H1 (cell line): ENCODE measurements at regions not wholly inside any gene's neighbourhood (a gene's known extent, or its start where the extent isn't known, plus 50 kb on each side); places are given as distances from the start of the nearest gene placed in this dataset.

Experiments used
- CTCF ChIA-PET: fragments of 300-600 bp; sonication (Branson Sonifier 250); formaldehyde crosslinking; loops from one replicate; lab custom pipeline; 2021; ENCODE audit not compliant: partially characterized antibody; lab: Charles Lee
- POLR2A ChIA-PET: fragments of 300-600 bp; sonication (Branson Sonifier 250); formaldehyde crosslinking; loops from one replicate; lab custom pipeline; 2021; ENCODE audit warnings: inconsistent platforms; ENCODE audit not compliant: partially characterized antibody; lab: Charles Lee
- DNase-seq, 2 experiments: peaks; one replicate each; pipeline versions ENCODE4 v3.0.0 to v3.0.0-alpha.2; 2010 to 2022; ENCODE audit warnings: low spot score in 2 of 2, low read depth in 1 of 2, mixed read lengths in 1 of 2
- FAIRE-seq: peaks from 2 replicates; lab custom pipeline; 2011; peaks lifted over from hg19 to GRCh38; lab: Jason Lieb, UNC
- H2AFZ ChIP-seq: 2 replicates; pipeline ENCODE4 v1.8.1; 2012; ENCODE audit warnings: low read length, inconsistent platforms
- H2AK5ac ChIP-seq: 2 replicates; pipeline ENCODE4 v1.6.1; 2013; ENCODE audit warnings: low read depth, low read length
- H2BK120ac ChIP-seq: replicated peaks from 2 replicates; pipeline ENCODE3; 2013; ENCODE audit warnings: low read depth, low read length, inconsistent platforms
- H2BK12ac ChIP-seq: 2 replicates; pipeline ENCODE4 v1.6.1; 2013; ENCODE audit warnings: low read depth, low read length
- H2BK15ac ChIP-seq: 2 replicates; pipeline ENCODE4 v1.6.1; 2013; ENCODE audit warnings: low read length
- H2BK20ac ChIP-seq: 2 replicates; pipeline ENCODE4 v1.6.1; 2013; ENCODE audit warnings: low read length
- H2BK5ac ChIP-seq: 2 replicates; pipeline ENCODE4 v1.6.1; 2013; ENCODE audit warnings: low read depth, low read length
- H3K14ac ChIP-seq: 2 replicates; pipeline ENCODE4 v1.6.1; 2013; ENCODE audit warnings: inconsistent platforms; ENCODE audit not compliant: insufficient read length
- H3K18ac ChIP-seq: 2 replicates; pipeline ENCODE4 v1.6.1; 2013; ENCODE audit warnings: low read length; ENCODE audit errors: extremely low read depth
- H3K23ac ChIP-seq: 2 replicates; pipeline ENCODE4 v1.6.1; 2013; ENCODE audit warnings: inconsistent platforms; ENCODE audit not compliant: insufficient read length
- H3K23me2 ChIP-seq: 2 replicates; pipeline ENCODE4 v1.6.1; 2013; ENCODE audit warnings: low read depth, low read length
- H3K27ac ChIP-seq: 2 replicates; pipeline ENCODE4 v1.6.1; 2011; ENCODE audit warnings: low read depth, low read length, inconsistent platforms
- H3K27me3 ChIP-seq, 4 experiments: replicated peaks in 1 of 4; 1 replicate in 1 of 4; 2 replicates in 3 of 4; pipeline versions ENCODE4 v1.6.1 to v1.8.1; 2011 to 2013; ENCODE audit warnings: low read length in 3 of 4, mild to moderate bottlenecking in 3 of 4, inconsistent platforms in 2 of 4, mixed read lengths in 2 of 4, moderate library complexity in 1 of 4; ENCODE audit not compliant: control insufficient read depth in 3 of 4, insufficient read depth in 3 of 4; ENCODE audit errors: extremely low read depth in 1 of 4
- H3K36me3 ChIP-seq, 4 experiments: 2 replicates each; pipeline versions ENCODE4 v1.6.1 to v1.8.1; 2011 to 2013; ENCODE audit warnings: mild to moderate bottlenecking in 4 of 4, low read length in 3 of 4, moderate library complexity in 2 of 4, control low read depth in 1 of 4, inconsistent platforms in 1 of 4; ENCODE audit not compliant: insufficient read depth in 4 of 4, control insufficient read depth in 2 of 4
- H3K4ac ChIP-seq: replicated peaks from 2 replicates; pipeline ENCODE3; 2013; ENCODE audit warnings: low read length, low read depth, mixed read lengths, inconsistent platforms; ENCODE audit not compliant: insufficient read length
- H3K4me1 ChIP-seq, 4 experiments: replicated peaks in 1 of 4; 1 replicate in 1 of 4; 2 replicates in 3 of 4; pipeline versions ENCODE4 v1.6.1 to v1.8.1; 2011 to 2013; ENCODE audit warnings: low read length in 3 of 4, inconsistent platforms in 2 of 4, mixed read lengths in 1 of 4; ENCODE audit not compliant: insufficient read depth in 4 of 4, control insufficient read depth in 3 of 4
- H3K4me2 ChIP-seq, 2 experiments: 2 replicates each; pipeline versions ENCODE4 v1.6.1 to v1.8.1; 2011 to 2013; ENCODE audit warnings: low read depth in 2 of 2, low read length in 2 of 2, control low read depth in 1 of 2, inconsistent platforms in 1 of 2, mild to moderate bottlenecking in 1 of 2; ENCODE audit not compliant: insufficient read depth in 1 of 2
- H3K4me3 ChIP-seq, 4 experiments: fragments of 200-600, 300-600 bp in 1 of 4; sonication (generic), shearing (Covaris generic), sonication (Bioruptor Twin) in 1 of 4; 2 replicates each; pipeline versions ENCODE4 v1.5.1 to v1.8.1; 2011 to 2016; ENCODE audit warnings: low read length in 4 of 4, low read depth in 3 of 4, control low read depth in 2 of 4, inconsistent platforms in 2 of 4, mild to moderate bottlenecking in 2 of 4, mixed read lengths in 1 of 4, moderate library complexity in 1 of 4; ENCODE audit not compliant: insufficient read depth in 2 of 4; ENCODE audit errors: extremely low read depth in 1 of 4
- H3K56ac ChIP-seq: replicated peaks from 2 replicates; pipeline ENCODE3; 2013; ENCODE audit warnings: low read depth, mild to moderate bottlenecking, mixed read lengths, low read length, inconsistent platforms; ENCODE audit not compliant: insufficient read length
- H3K79me1 ChIP-seq: 2 replicates; pipeline ENCODE4 v1.6.1; 2013; ENCODE audit warnings: low read depth, low read length, control low read depth
- H3K79me2 ChIP-seq, 2 experiments: 2 replicates each; pipeline versions ENCODE4 v1.6.1 to v1.8.1; 2012 to 2013; ENCODE audit warnings: low read length in 2 of 2, mild to moderate bottlenecking in 2 of 2, inconsistent platforms in 1 of 2; ENCODE audit not compliant: insufficient read depth in 2 of 2, control insufficient read depth in 1 of 2
- H3K9ac ChIP-seq, 4 experiments: replicated peaks in 1 of 4; 1 replicate in 1 of 4; 2 replicates in 3 of 4; pipeline versions ENCODE4 v1.6.1 to v1.8.1; 2011 to 2013; ENCODE audit warnings: low read depth in 3 of 4, low read length in 3 of 4, control low read depth in 2 of 4, mild to moderate bottlenecking in 2 of 4, moderate library complexity in 2 of 4, inconsistent platforms in 1 of 4; ENCODE audit errors: extremely low read depth in 1 of 4
- H3K9me3 ChIP-seq, 2 experiments: 2 replicates each; pipeline versions ENCODE4 v1.6.1 to v1.8.1; 2012 to 2013; ENCODE audit warnings: mild to moderate bottlenecking in 2 of 2, moderate library complexity in 2 of 2, control low read depth in 1 of 2, inconsistent platforms in 1 of 2, low read depth in 1 of 2, low read length in 1 of 2, mixed read lengths in 1 of 2; ENCODE audit not compliant: insufficient read depth in 2 of 2
- H4K20me1 ChIP-seq, 2 experiments: replicated peaks in 1 of 2; 2 replicates each; pipeline versions ENCODE3 to v1.8.1; 2011 to 2013; ENCODE audit warnings: inconsistent platforms in 2 of 2, low read length in 2 of 2, mild to moderate bottlenecking in 1 of 2; ENCODE audit not compliant: insufficient read depth in 2 of 2, control insufficient read depth in 1 of 2
- H4K5ac ChIP-seq: 2 replicates; pipeline ENCODE4 v1.6.1; 2013; ENCODE audit warnings: low read length, low read depth, mixed read lengths, inconsistent platforms; ENCODE audit not compliant: insufficient read length
- H4K8ac ChIP-seq: 2 replicates; pipeline ENCODE4 v1.8.0; 2013; ENCODE audit warnings: mild to moderate bottlenecking, moderate library complexity, low read length, inconsistent platforms; ENCODE audit not compliant: insufficient read depth; ENCODE audit errors: extremely low read depth
- H4K91ac ChIP-seq: replicated peaks from 2 replicates; pipeline ENCODE3; 2013; ENCODE audit warnings: low read length, mixed read lengths, inconsistent platforms; ENCODE audit not compliant: insufficient read length
- BCL11A ChIP-seq, 2 experiments: IDR thresholded peaks; one replicate each; pipeline ENCODE4 v1.6.1; 2011; ENCODE audit warnings: low read depth in 2 of 2, low read length in 2 of 2, mild to moderate bottlenecking in 2 of 2
- CEBPB ChIP-seq: IDR thresholded peaks from 2 replicates; pipeline ENCODE4 v1.6.1; 2012; ENCODE audit warnings: low read depth, low read length
- EZH2 ChIP-seq: fragments of 200-600 bp; sonication (generic); IDR thresholded peaks from 2 replicates; pipeline ENCODE4 v1.7.1; 2012; ENCODE audit warnings: low read depth, mild to moderate bottlenecking, moderate library complexity, low read length, inconsistent platforms; ENCODE audit not compliant: severe bottlenecking
- NANOG ChIP-seq: IDR thresholded peaks from 2 replicates; pipeline ENCODE4 v1.6.1; 2011; ENCODE audit warnings: low read length, low read depth, mild to moderate bottlenecking, inconsistent platforms; ENCODE audit not compliant: insufficient read depth, poor library complexity, severe bottlenecking
- RAD21 ChIP-seq, 2 experiments: IDR thresholded peaks in 1 of 2; conservative IDR thresholded peaks in 1 of 2; 2 replicates each; pipeline ENCODE4 v1.6.1; 2011; ENCODE audit warnings: low read depth in 2 of 2, low read length in 2 of 2, improper control_type of control experiment in 1 of 2, inconsistent platforms in 1 of 2, mild to moderate bottlenecking in 1 of 2, moderate library complexity in 1 of 2
- RBBP5 ChIP-seq: IDR thresholded peaks from 2 replicates; pipeline ENCODE4 v1.7.1; 2012; ENCODE audit warnings: low read depth, mild to moderate bottlenecking, inconsistent platforms, low read length, moderate library complexity, borderline replicate concordance
- RFX5 ChIP-seq: IDR thresholded peaks from 2 replicates; pipeline ENCODE4 v1.6.1; 2011; ENCODE audit warnings: low read depth, low read length, improper control_type of control experiment, borderline replicate concordance
- RXRA ChIP-seq: IDR thresholded peaks from 2 replicates; pipeline ENCODE4 v1.6.1; 2011; ENCODE audit warnings: low read depth, mild to moderate bottlenecking, low read length, moderate library complexity; ENCODE audit not compliant: insufficient read depth
- SIX5 ChIP-seq: IDR thresholded peaks from 2 replicates; pipeline ENCODE4 v1.6.1; 2011; ENCODE audit warnings: mild to moderate bottlenecking, low read depth, low read length

- Histone ChIP-seq H2BK20ac (no peak overlapping the region), H3K23me2 (no peaks in the 10 kb centered on the region)
- POLR2A ChIA-PET: no interaction called here
These were observed 612.0 kb downstream of the C4orf33 start for GRCh38 chr4:129707949-129708348.

More at GRCh38 chr4:129707949-129708348, 612.0 kb downstream of the C4orf33 start:
- no peak overlapping the region for H2BK5ac ChIP-seq
- H2AFZ ChIP-seq: no peak overlapping the region
- H3K79me2 ChIP-seq: no peaks in the 10 kb centered on the region
- no peaks in the 10 kb centered on the region for H3K27me3 ChIP-seq
- no peaks in the 10 kb centered on the region for H3K79me1 ChIP-seq
- no peaks in the 10 kb centered on the region for H4K20me1 ChIP-seq
- no peak overlapping the region for H2BK120ac ChIP-seq
- no peaks in the 10 kb centered on the region for H3K36me3 ChIP-seq
- no peak overlapping the region for H4K5ac ChIP-seq
- CTCF ChIA-PET: no interaction called here
- no peak overlapping the region for H3K56ac ChIP-seq
- DNase-seq: no peak
- no peak overlapping the region for H2BK12ac ChIP-seq
- no peak for FAIRE-seq
- H4K91ac ChIP-seq: no peak overlapping the region
- no peak overlapping the region for H3K18ac ChIP-seq
- no peak overlapping the region for H3K27ac ChIP-seq
- no peak overlapping the region for H2AK5ac ChIP-seq
- H3K9ac ChIP-seq: no peak overlapping the region
- H3K14ac ChIP-seq: no peak overlapping the region
- no peak overlapping the region for H3K23ac ChIP-seq
- H2BK15ac ChIP-seq: no peak overlapping the region
- H3K4me2 ChIP-seq: no peak overlapping the region
- no peak overlapping the region for H3K4me3 ChIP-seq
- H3K9me3 ChIP-seq: no peaks in the 10 kb centered on the region
- H4K8ac ChIP-seq: no peak overlapping the region
- no peak for TF ChIP-seq CEBPB
- no peak for TF ChIP-seq RFX5
- TF ChIP-seq BCL11A (IDR thresholded peaks at IDR 0.05; ENCODE audit: low read depth in 2 of 2, low read length in 2 of 2): no peak
- no peak for TF ChIP-seq RBBP5
- no peak for TF ChIP-seq SIX5
- TF ChIP-seq RXRA: no peak
- TF ChIP-seq NANOG: no peak
- TF ChIP-seq RAD21 (IDR thresholded peaks at IDR 0.05 in 1 of 2, conservative IDR thresholded peaks at IDR 0.05 in 1 of 2; ENCODE audit: low read depth in 2 of 2, low read length in 2 of 2): no peak
- no peak for TF ChIP-seq EZH2
- peaks cover 0 to 2% (median 0%) of the 10 kb centered on the region in 4 experiments; a peak in 1 of 7 replicates for H3K4me1 ChIP-seq
- H3K4ac ChIP-seq: no peak overlapping the region
